B cell (primary cell): ENCODE measurements at regions not wholly inside any gene's neighbourhood (a gene's known extent, or its start where the extent isn't known, plus 50 kb on each side); places are given as distances from the start of the nearest gene placed in this dataset.

Experiments used
- ATAC-seq: fragments of 200-7000 bp; cut with Tn5 transposase; one replicate; pipeline ENCODE4 v1.10.0; 2021; ENCODE audit warnings: low read depth, mild to moderate bottlenecking, moderate number of reproducible peaks, moderate library complexity
- CTCF ChIA-PET: fragments of 350-600 bp; sonication (Branson Sonifier 250); formaldehyde crosslinking; loops from one replicate; lab custom pipeline; 2021; ENCODE audit warnings: antibody characterized with exemption, inconsistent platforms; lab: Charles Lee
- POLR2A ChIA-PET: fragments of 350-600 bp; sonication (Branson Sonifier 250); formaldehyde crosslinking; loops from one replicate; lab custom pipeline; 2021; ENCODE audit warnings: antibody characterized with exemption; lab: Charles Lee
- DNase-seq: peaks from one replicate; pipeline ENCODE4 v3.0.0; 2013
- H2AFZ ChIP-seq: 2 replicates; pipeline ENCODE4 v1.6.1; 2012; ENCODE audit warnings: mild to moderate bottlenecking, low read depth, low read length; ENCODE audit not compliant: insufficient read depth, poor library complexity, severe bottlenecking
- H3K27ac ChIP-seq, 2 donors: 1 replicate in 1 of 2; 2 replicates in 1 of 2; pipeline ENCODE4 v1.5.1; 2012 to 2013; ENCODE audit warnings: low read length in 2 of 2, mild to moderate bottlenecking in 2 of 2, moderate library complexity in 1 of 2
- H3K27me3 ChIP-seq, 4 experiments: fragments of 200-600 bp in 1 of 4; sonication (generic) in 1 of 4; replicated peaks in 1 of 4; 1 replicate in 2 of 4; 2 replicates in 2 of 4; pipeline versions ENCODE4 v1.6.1 to v1.7.0; 2013 to 2016; ENCODE audit warnings: low read length in 3 of 4, mild to moderate bottlenecking in 2 of 4, mixed read lengths in 1 of 4, moderate library complexity in 1 of 4; ENCODE audit not compliant: insufficient read depth in 4 of 4, control insufficient read depth in 3 of 4; ENCODE audit errors: control extremely low read depth in 1 of 4
- H3K36me3 ChIP-seq, 2 experiments: replicated peaks in 1 of 2; 1 replicate in 1 of 2; 2 replicates in 1 of 2; pipeline versions ENCODE4 v1.6.1 to v1.7.1; 2013; ENCODE audit warnings: low read length in 1 of 2; ENCODE audit not compliant: insufficient read depth in 2 of 2, control insufficient read depth in 1 of 2; ENCODE audit errors: control extremely low read depth in 1 of 2, extremely low read depth in 1 of 2
- H3K4me1 ChIP-seq, 2 donors: fragments of 200-600 bp in 1 of 2; sonication (generic) in 1 of 2; 1 replicate in 1 of 2; 2 replicates in 1 of 2; pipeline versions ENCODE4 v1.5.1 to v1.6.1; 2013 to 2017; ENCODE audit warnings: low read length in 2 of 2; ENCODE audit not compliant: control insufficient read depth in 2 of 2, insufficient read depth in 2 of 2
- H3K4me2 ChIP-seq: replicated peaks from 2 replicates; pipeline ENCODE3; 2012; ENCODE audit warnings: mild to moderate bottlenecking, low read depth, low read length; ENCODE audit not compliant: poor library complexity, severe bottlenecking
- H3K4me3 ChIP-seq, 5 experiments: fragments of 200-600 bp in 1 of 5; sonication (generic) in 1 of 5; 1 replicate in 3 of 5; 2 replicates in 2 of 5; pipeline versions ENCODE4 v1.5.1 to v1.7.0; 2011 to 2016; ENCODE audit warnings: low read length in 4 of 5, mild to moderate bottlenecking in 4 of 5, low read depth in 2 of 5, control low read depth in 1 of 5, moderate library complexity in 1 of 5; ENCODE audit not compliant: insufficient read depth in 1 of 5; ENCODE audit errors: control extremely low read depth in 1 of 5, extremely low read depth in 1 of 5
- H3K79me2 ChIP-seq: fragments of 200-600 bp; sonication (generic); one replicate; pipeline ENCODE4 v1.6.0; 2016; ENCODE audit warnings: low read length; ENCODE audit not compliant: control insufficient read depth, insufficient read depth
- H3K9ac ChIP-seq: fragments of 200-600 bp; sonication (generic); 2 replicates; pipeline ENCODE4 v1.6.1; 2017; ENCODE audit warnings: mild to moderate bottlenecking, low read length, moderate library complexity
- H3K9me3 ChIP-seq, 3 donors: one replicate each; pipeline versions ENCODE4 v1.6.1 to v1.7.1; 2013; ENCODE audit warnings: low read length in 2 of 3; ENCODE audit not compliant: control insufficient read depth in 2 of 3, insufficient read depth in 1 of 3; ENCODE audit errors: control extremely low read depth in 1 of 3
- H4K20me1 ChIP-seq: 2 replicates; pipeline ENCODE4 v1.6.0; 2012; ENCODE audit warnings: mild to moderate bottlenecking, low read length; ENCODE audit not compliant: insufficient read depth, control insufficient read depth, poor library complexity, severe bottlenecking
- H3K27ac Mint-ChIP-seq: one replicate; pipeline ENCODE4 v1.8.0; 2021; ENCODE audit warnings: mixed read lengths
- H3K27me3 Mint-ChIP-seq: one replicate; pipeline ENCODE4 v1.8.0; 2021; ENCODE audit warnings: mixed read lengths
- H3K4me1 Mint-ChIP-seq: one replicate; pipeline ENCODE4 v1.8.0; 2021; ENCODE audit warnings: mixed read lengths
- H3K4me3 Mint-ChIP-seq: one replicate; pipeline ENCODE4 v1.8.0; 2021; ENCODE audit warnings: mixed read lengths
- H3K9me3 Mint-ChIP-seq: one replicate; pipeline ENCODE4 v1.8.0; 2022; ENCODE audit warnings: mixed read lengths; ENCODE audit not compliant: insufficient read depth
- EZH2 ChIP-seq: IDR thresholded peaks from 2 replicates; pipeline ENCODE4 v1.6.1; 2012; ENCODE audit warnings: borderline replicate concordance, low read depth, mild to moderate bottlenecking, moderate library complexity, low read length; ENCODE audit not compliant: insufficient read depth, poor library complexity, severe bottlenecking
- WGBS: methylation state at CpG from one replicate; pipeline ENCODE4 v1.1.5; 2013; ENCODE audit warnings: missing lambda C conversion rate; ENCODE audit not compliant: insufficient coverage; 5-methylcytosine and 5-hydroxymethylcytosine counted together
- intact Hi-C: fragments of 100-400 bp; cut with micrococcal nuclease; formaldehyde crosslinking; loops from one replicate; pipeline ENCODE4 v1.10.0; 2022
- TF ChIP-seq, protein P1 (sequence below): fragments of 200-600 bp; IDR thresholded peaks from one replicate; pipeline ENCODE4 v1.8.0; 2022; ENCODE audit warnings: antibody characterized with exemption, mild to moderate bottlenecking

DNA sequence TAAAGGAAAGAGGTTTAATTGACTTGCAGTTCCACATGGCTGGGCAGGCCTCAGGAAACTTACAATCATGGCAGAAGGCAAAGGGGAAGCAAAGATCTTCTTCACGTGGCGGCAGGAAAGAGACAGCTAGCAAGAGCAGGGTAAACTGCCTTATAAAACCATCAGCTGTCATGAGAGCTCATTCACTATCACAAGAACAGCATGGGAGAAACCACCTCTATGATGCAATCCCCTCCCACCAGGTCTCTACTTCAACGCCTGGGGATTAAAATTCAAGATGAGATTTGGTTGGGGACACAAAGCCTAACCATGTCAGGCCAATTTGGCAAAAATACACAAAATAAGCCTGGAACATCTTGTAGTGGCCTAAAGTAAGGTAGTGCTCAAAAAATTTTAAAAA, 152.6 kb downstream of the COL6A3 start:
- no peaks in the 10 kb centered on the region for H3K27me3 ChIP-seq
- Mint-ChIP-seq H3K27me3 (peaks cover 19% of the 10 kb centered on the region), H3K27ac (no peak overlapping the region), H3K9me3 (no peaks in the 10 kb centered on the region), H3K4me1 (no peaks in the 10 kb centered on the region), H3K4me3 (no peak overlapping the region)
- intact Hi-C loops: no loop called here
- no peaks in the 10 kb centered on the region for H3K36me3 ChIP-seq
- CTCF ChIA-PET: no interaction called here
- peaks cover 0 to 3% (median 0%) of the 10 kb centered on the region in 3 donors for H3K9me3 ChIP-seq
- DNase-seq: no peak
- no peak overlapping the region for H3K27ac ChIP-seq
- TF ChIP-seq, protein P1, sequence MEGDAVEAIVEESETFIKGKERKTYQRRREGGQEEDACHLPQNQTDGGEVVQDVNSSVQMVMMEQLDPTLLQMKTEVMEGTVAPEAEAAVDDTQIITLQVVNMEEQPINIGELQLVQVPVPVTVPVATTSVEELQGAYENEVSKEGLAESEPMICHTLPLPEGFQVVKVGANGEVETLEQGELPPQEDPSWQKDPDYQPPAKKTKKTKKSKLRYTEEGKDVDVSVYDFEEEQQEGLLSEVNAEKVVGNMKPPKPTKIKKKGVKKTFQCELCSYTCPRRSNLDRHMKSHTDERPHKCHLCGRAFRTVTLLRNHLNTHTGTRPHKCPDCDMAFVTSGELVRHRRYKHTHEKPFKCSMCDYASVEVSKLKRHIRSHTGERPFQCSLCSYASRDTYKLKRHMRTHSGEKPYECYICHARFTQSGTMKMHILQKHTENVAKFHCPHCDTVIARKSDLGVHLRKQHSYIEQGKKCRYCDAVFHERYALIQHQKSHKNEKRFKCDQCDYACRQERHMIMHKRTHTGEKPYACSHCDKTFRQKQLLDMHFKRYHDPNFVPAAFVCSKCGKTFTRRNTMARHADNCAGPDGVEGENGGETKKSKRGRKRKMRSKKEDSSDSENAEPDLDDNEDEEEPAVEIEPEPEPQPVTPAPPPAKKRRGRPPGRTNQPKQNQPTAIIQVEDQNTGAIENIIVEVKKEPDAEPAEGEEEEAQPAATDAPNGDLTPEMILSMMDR: no peak
- TF ChIP-seq EZH2: no peak
- 54% methylated on average over 2 of the region's 3 CpGs for WGBS
- ATAC-seq: no peak
- H3K79me2 ChIP-seq: no peaks in the 10 kb centered on the region
- H3K4me3 ChIP-seq: no peak overlapping the region
- H3K4me2 ChIP-seq: no peak overlapping the region
- no peak overlapping the region for H2AFZ ChIP-seq
- H4K20me1 ChIP-seq: no peaks in the 10 kb centered on the region
- H3K9ac ChIP-seq: no peak overlapping the region
- POLR2A ChIA-PET: no interaction called here
- H3K4me1 ChIP-seq: no peaks in the 10 kb centered on the region

DNA sequence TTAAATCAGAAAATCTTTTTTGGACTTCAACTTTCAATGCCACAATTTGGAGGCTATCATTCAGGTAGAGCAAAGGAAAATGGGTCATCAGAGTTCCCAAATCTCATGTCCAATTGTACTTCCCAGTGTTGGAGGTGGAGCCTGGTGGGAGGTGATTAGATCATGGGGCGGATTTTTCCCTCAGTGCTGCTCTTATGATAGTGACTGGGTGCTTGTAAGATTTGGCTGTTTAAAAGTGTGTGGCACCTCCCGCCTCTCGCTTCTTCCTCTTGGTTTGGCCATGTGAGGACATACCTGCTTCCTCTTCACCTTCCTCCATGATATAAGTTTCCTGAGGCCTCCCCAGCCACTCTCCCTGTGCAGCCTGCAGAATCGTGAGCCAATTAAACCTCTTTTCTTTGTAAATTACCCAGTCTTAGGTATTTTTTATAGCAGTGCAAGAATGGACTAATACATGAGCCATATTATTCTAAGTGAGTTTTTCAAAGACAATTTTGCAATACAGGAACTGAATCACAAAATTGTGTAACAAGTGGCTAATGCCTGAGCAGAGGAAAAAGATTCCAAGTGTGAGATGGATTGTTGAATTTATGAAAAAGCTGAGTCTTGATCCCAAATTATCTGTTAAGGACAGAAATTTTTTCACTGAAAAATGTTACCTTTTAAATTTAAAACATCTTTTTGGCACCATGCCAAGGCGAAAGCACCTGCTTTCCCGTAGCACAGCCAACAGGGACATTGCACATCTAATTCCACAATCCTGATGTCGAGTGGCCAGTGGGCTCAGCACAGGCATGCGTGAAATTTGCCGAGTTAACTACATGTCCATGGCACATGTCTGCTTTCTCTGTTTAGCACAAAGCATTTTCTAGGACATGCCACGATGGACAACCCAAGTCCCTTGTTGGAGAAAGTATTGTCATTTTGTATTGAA, 150.9 kb downstream of the COL6A3 start:
- H3K27ac Mint-ChIP-seq: no peak overlapping the region
- H3K27me3 ChIP-seq: peaks cover 0 to under 1% (median 0%) of the 10 kb centered on the region in 4 experiments
- no peaks in the 10 kb centered on the region for H3K4me1 ChIP-seq
- H3K4me1 Mint-ChIP-seq: no peaks in the 10 kb centered on the region
- no peaks in the 10 kb centered on the region for H3K36me3 ChIP-seq
- no peak for TF ChIP-seq EZH2
- TF ChIP-seq, protein P1: no peak
- no peaks in the 10 kb centered on the region for H3K9me3 Mint-ChIP-seq
- ChIA-PET CTCF (no interaction called here), POLR2A (no interaction called here)
- peaks cover 17% of the 10 kb centered on the region for H3K27me3 Mint-ChIP-seq
- no peaks in the 10 kb centered on the region for H3K79me2 ChIP-seq
- no peak overlapping the region for H2AFZ ChIP-seq
- no peak overlapping the region for H3K4me3 Mint-ChIP-seq
- no peak overlapping the region for H3K9ac ChIP-seq
- ATAC-seq: no peak
- H3K27ac ChIP-seq: no peak overlapping the region
- intact Hi-C loops: no loop called here
- no peak for DNase-seq
- H4K20me1 ChIP-seq: no peaks in the 10 kb centered on the region
- WGBS: 88% methylated on average over 5 of the region's 10 CpGs
- no peak overlapping the region for H3K4me2 ChIP-seq
- H3K9me3 ChIP-seq: peaks cover 0 to 3% (median 0%) of the 10 kb centered on the region in 3 donors
- no peak overlapping the region for H3K4me3 ChIP-seq
